ENCODE measurements at regions not wholly inside any gene's neighbourhood (a gene's known extent, or its start where the extent isn't known, plus 50 kb on each side); places are given as distances from the start of the nearest gene placed in this dataset.

DNA sequence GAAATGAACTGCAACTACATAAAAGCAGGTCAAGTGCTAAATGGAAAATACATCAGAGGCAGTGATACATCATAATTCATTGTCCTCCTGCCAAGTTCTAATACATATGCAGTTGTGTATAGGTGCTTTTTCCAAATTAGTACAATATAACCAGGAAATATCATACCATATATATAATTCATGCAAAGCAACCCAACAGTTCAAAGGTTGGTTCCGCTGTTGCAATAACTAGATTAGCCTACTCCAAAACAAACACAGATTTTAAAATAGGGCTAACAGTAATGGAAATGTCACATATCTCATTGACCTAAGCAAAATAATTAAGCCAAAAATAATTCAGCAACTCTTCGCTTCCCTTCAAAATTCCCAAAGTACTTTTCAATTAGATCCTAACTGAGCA, 88.9 kb upstream of the NEBL start:
- no peak for TF ChIP-seq EP300 (IDR thresholded peaks at IDR 0.05; ENCODE audit: borderline replicate concordance in 1 of 2, low read depth in 2 of 2, low read length in 2 of 2)
- TF ChIP-seq, protein P1, sequence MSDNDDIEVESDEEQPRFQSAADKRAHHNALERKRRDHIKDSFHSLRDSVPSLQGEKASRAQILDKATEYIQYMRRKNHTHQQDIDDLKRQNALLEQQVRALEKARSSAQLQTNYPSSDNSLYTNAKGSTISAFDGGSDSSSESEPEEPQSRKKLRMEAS (IDR thresholded peaks at IDR 0.05) = no peak
- TF ChIP-seq, protein P2, sequence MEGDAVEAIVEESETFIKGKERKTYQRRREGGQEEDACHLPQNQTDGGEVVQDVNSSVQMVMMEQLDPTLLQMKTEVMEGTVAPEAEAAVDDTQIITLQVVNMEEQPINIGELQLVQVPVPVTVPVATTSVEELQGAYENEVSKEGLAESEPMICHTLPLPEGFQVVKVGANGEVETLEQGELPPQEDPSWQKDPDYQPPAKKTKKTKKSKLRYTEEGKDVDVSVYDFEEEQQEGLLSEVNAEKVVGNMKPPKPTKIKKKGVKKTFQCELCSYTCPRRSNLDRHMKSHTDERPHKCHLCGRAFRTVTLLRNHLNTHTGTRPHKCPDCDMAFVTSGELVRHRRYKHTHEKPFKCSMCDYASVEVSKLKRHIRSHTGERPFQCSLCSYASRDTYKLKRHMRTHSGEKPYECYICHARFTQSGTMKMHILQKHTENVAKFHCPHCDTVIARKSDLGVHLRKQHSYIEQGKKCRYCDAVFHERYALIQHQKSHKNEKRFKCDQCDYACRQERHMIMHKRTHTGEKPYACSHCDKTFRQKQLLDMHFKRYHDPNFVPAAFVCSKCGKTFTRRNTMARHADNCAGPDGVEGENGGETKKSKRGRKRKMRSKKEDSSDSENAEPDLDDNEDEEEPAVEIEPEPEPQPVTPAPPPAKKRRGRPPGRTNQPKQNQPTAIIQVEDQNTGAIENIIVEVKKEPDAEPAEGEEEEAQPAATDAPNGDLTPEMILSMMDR (IDR thresholded peaks at IDR 0.05; ENCODE audit: control extremely low read depth in 1 of 3, insufficient read depth in 1 of 3, low read depth in 1 of 3, low read length in 3 of 3) = no peak
- no peak for TF ChIP-seq GABPA (IDR thresholded peaks at IDR 0.05; ENCODE audit: borderline replicate concordance, insufficient read depth, low read length)
- no peak for TF ChIP-seq POLR2A (IDR thresholded peaks at IDR 0.05; ENCODE audit: control extremely low read depth in 1 of 2, low read depth in 2 of 2, low read length in 2 of 2)
- TF ChIP-seq GTF2F1 (IDR thresholded peaks at IDR 0.05; ENCODE audit: borderline replicate concordance, low read depth, low read length) = no peak
- TF ChIP-seq RAD21 (IDR thresholded peaks at IDR 0.05 in 1 of 2, conservative IDR thresholded peaks at IDR 0.05 in 1 of 2; ENCODE audit: low read depth in 2 of 2, low read length in 2 of 2) = no peak
- TF ChIP-seq POLR2AphosphoS5 (IDR thresholded peaks at IDR 0.05; ENCODE audit: low read depth, low read length) = no peak
- TF ChIP-seq, protein P3, sequence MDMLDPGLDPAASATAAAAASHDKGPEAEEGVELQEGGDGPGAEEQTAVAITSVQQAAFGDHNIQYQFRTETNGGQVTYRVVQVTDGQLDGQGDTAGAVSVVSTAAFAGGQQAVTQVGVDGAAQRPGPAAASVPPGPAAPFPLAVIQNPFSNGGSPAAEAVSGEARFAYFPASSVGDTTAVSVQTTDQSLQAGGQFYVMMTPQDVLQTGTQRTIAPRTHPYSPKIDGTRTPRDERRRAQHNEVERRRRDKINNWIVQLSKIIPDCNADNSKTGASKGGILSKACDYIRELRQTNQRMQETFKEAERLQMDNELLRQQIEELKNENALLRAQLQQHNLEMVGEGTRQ (IDR thresholded peaks at IDR 0.05; ENCODE audit: low read length) = no peak
- no peak for TF ChIP-seq FOSL1 (IDR thresholded peaks at IDR 0.05; ENCODE audit: insufficient read depth, low read depth, low read length)
- no peak for TF ChIP-seq RFX5 (IDR thresholded peaks at IDR 0.05; ENCODE audit: borderline replicate concordance, low read depth, low read length)
- TF ChIP-seq MAFK (IDR thresholded peaks at IDR 0.05; ENCODE audit: low read depth, low read length) = no peak
